T-helper 1 cell (primary cell): ENCODE measurements at regions not wholly inside any gene's neighbourhood (a gene's known extent, or its start where the extent isn't known, plus 50 kb on each side); places are given as distances from the start of the nearest gene placed in this dataset.
A peak's percentile ranks its signal among the peaks of the same experiment; 100 is the strongest.

Source experiments
- DNase-seq, 5 donors: peaks; one replicate each; pipeline ENCODE4 v3.0.0-alpha.2; 2012 to 2020

GRCh38 chr12:77569876-77570275, 260.8 kb upstream of the NAV3 start:
- no peak for DNase-seq

- no peak for DNase-seq
Observed at GRCh38 chr12:77560714-77561113, 270.0 kb upstream of the NAV3 start.

- no peak for DNase-seq
Observed at GRCh38 chr12:77559400-77560074, 271.2 kb upstream of the NAV3 start.

GRCh38 chr12:77555074-77555473, 275.6 kb upstream of the NAV3 start:
- no peak for DNase-seq

GRCh38 chr12:77553976-77554619, 276.6 kb upstream of the NAV3 start:
- DNase-seq: peak in 1 of 5 donors; percentile 0

GRCh38 chr12:77549383-77550128, 281.1 kb upstream of the NAV3 start:
- no peak for DNase-seq

- no peak for DNase-seq
Observed at GRCh38 chr12:77548797-77549196, 281.9 kb upstream of the NAV3 start.

GRCh38 chr12:77540097-77540496, 290.6 kb upstream of the NAV3 start:
- no peak for DNase-seq

GRCh38 chr12:77537663-77538062, 293.0 kb upstream of the NAV3 start:
- DNase-seq: no peak

- DNase-seq: no peak
Observed at GRCh38 chr12:77535734-77536133, 295.0 kb upstream of the NAV3 start.

GRCh38 chr12:77531912-77532311, 298.8 kb upstream of the NAV3 start:
- DNase-seq: no peak

GRCh38 chr12:77522247-77522646, 308.4 kb upstream of the NAV3 start:
- DNase-seq: no peak

- DNase-seq: no peak
Observed at GRCh38 chr12:77521508-77522115, 309.1 kb upstream of the NAV3 start.

- DNase-seq: no peak
Observed at GRCh38 chr12:77514511-77514910, 316.2 kb upstream of the NAV3 start.

- no peak for DNase-seq
Observed at GRCh38 chr12:77510985-77511384, 319.7 kb upstream of the NAV3 start.

- no peak for DNase-seq
Observed at GRCh38 chr12:77504466-77504865, 326.2 kb upstream of the NAV3 start.

- DNase-seq: no peak
Observed at GRCh38 chr12:77500089-77500488, 330.6 kb upstream of the NAV3 start.

GRCh38 chr12:77497647-77498046, 333.0 kb upstream of the NAV3 start:
- no peak for DNase-seq

- DNase-seq: no peak
Observed at GRCh38 chr12:77496714-77497113, 334.0 kb upstream of the NAV3 start.

- no peak for DNase-seq
Observed at GRCh38 chr12:77494296-77494695, 336.4 kb upstream of the NAV3 start.

GRCh38 chr12:77493302-77494168, 337.2 kb upstream of the NAV3 start:
- DNase-seq: no peak

- DNase-seq: no peak
Observed at GRCh38 chr12:77492536-77492935, 338.2 kb upstream of the NAV3 start.
